PC-9 (cell line): ENCODE measurements at regions not wholly inside any gene's neighbourhood (a gene's known extent, or its start where the extent isn't known, plus 50 kb on each side); places are given as distances from the start of the nearest gene placed in this dataset.

Experiments
- CTCF ChIP-seq: fragments of 200-600 bp; sonication (generic); conservative IDR thresholded peaks from 2 replicates; pipeline ENCODE4 v1.6.1; 2017; ENCODE audit warnings: mixed run types, antibody characterized with exemption, mild to moderate bottlenecking, moderate library complexity
- EZH2 ChIP-seq: fragments of 200-600 bp; sonication (generic); IDR thresholded peaks from 2 replicates; pipeline ENCODE4 v1.8.0; 2017; ENCODE audit warnings: antibody characterized with exemption, low read depth

GRCh38 chr1:90809996-90810395, 92.9 kb upstream of the BARHL2 start:
- TF ChIP-seq CTCF = no peak
- no peak for TF ChIP-seq EZH2
